Right lobe of liver (tissue), 6 donors: ENCODE measurements at regions not wholly inside any gene's neighbourhood (a gene's known extent, or its start where the extent isn't known, plus 50 kb on each side); places are given as distances from the start of the nearest gene placed in this dataset.
A peak's percentile ranks its signal among the peaks of the same experiment; 100 is the strongest.

Experiments used
- ATAC-seq, 4 donors: fragments of 200-7000 bp; cut with Tn5 transposase; one replicate each; pipeline ENCODE4 v1.9.1; 2020; ENCODE audit warnings: mild to moderate bottlenecking in 4 of 4, moderate library complexity in 4 of 4
- DNase-seq, 3 donors: peaks; one replicate each; pipeline ENCODE4 v3.0.0-alpha.2; 2020
- H3K27ac ChIP-seq, 3 donors: fragments of 200-600 bp; one replicate each; pipeline ENCODE4 v1.8.0; 2022
- H3K27me3 ChIP-seq, 2 donors: fragments of 200-600 bp; one replicate each; pipeline ENCODE4 v1.8.0; 2022
- H3K36me3 ChIP-seq, 4 donors: fragments of 200-600 bp; sonication (generic) in 1 of 4; one replicate each; pipeline versions ENCODE4 v1.5.1 to v1.8.0; 2017 to 2022; ENCODE audit warnings: control low read depth in 1 of 4
- H3K4me1 ChIP-seq, 4 donors: fragments of 200-600 bp; sonication (generic) in 1 of 4; one replicate each; pipeline versions ENCODE4 v1.5.1 to v1.8.0; 2017 to 2022; ENCODE audit warnings: control low read depth in 1 of 4
- H3K4me3 ChIP-seq, 3 donors: fragments of 200-600 bp; one replicate each; pipeline ENCODE4 v1.8.0; 2022
- H3K9me3 ChIP-seq, 4 donors: fragments of 200-600 bp; sonication (generic) in 1 of 4; one replicate each; pipeline versions ENCODE4 v1.5.1 to v1.8.0; 2017 to 2022; ENCODE audit warnings: control low read depth in 1 of 4
- CTCF ChIP-seq, 4 donors: fragments of 200-600 bp in 3 of 4; fragments of 450-650 bp in 1 of 4; IDR thresholded peaks; one replicate each; pipeline versions ENCODE4 v1.5.1 to v1.8.0; 2016 to 2022; ENCODE audit warnings: antibody characterized with exemption in 4 of 4, mild to moderate bottlenecking in 2 of 4
- POLR2A ChIP-seq: fragments of 450-650 bp; IDR thresholded peaks from one replicate; pipeline ENCODE4 v1.6.1; 2017; ENCODE audit warnings: antibody characterized with exemption, mild to moderate bottlenecking
- WGBS: methylation state at CpG from one replicate; pipeline ENCODE4 v1.1.6; 2018; ENCODE audit warnings: low coverage, low lambda C conversion rate; ENCODE audit not compliant: insufficient coverage; ENCODE audit errors: missing lambda C conversion rate; 5-methylcytosine and 5-hydroxymethylcytosine counted together
- intact Hi-C, 2 donors: fragments of 100-400 bp; cut with DNase I; formaldehyde crosslinking; loops; one replicate each; pipeline versions ENCODE4 v1.11.2 to v1.14.1; 2022
- donor health status: DM: no; HTN: yes; CAD: no.
- donor health status: DM: no; HTN: no; CAD: no.
- donor health status: DM: no; HTN: no; CAD: no.
- donor health status: DM: no; HTN: yes; CAD: no.
- donor health status: DM: no; HTN: yes; CAD: no.

- intact Hi-C loops: no loop called here
- no peaks in the 10 kb centered on the region for H3K27me3 ChIP-seq
- H3K4me1 ChIP-seq: no peaks in the 10 kb centered on the region
- WGBS: 42% methylated on average over 1 of the region's 1 CpG
- no peak overlapping the region for H3K27ac ChIP-seq
- ATAC-seq: no peak
- H3K4me3 ChIP-seq: no peak overlapping the region
- TF ChIP-seq CTCF (IDR thresholded peaks at IDR 0.05): no peak
- no peak for TF ChIP-seq POLR2A
- H3K36me3 ChIP-seq: no peaks in the 10 kb centered on the region
- no peak for DNase-seq
- no peaks in the 10 kb centered on the region for H3K9me3 ChIP-seq
These were observed 151.2 kb upstream of the MMADHC start for GRCh38 chr2:149738767-149739166.

- Histone ChIP-seq H3K4me3 (no peak overlapping the region), H3K4me1 (no peaks in the 10 kb centered on the region), H3K9me3 (no peaks in the 10 kb centered on the region), H3K36me3 (no peaks in the 10 kb centered on the region), H3K27me3 (no peaks in the 10 kb centered on the region), H3K27ac (no peak overlapping the region)
- TF ChIP-seq CTCF (IDR thresholded peaks at IDR 0.05): no peak
- TF ChIP-seq POLR2A: no peak
- DNase-seq (no peak), ATAC-seq (no peak)
- intact Hi-C loops: no loop called here
- 92% methylated on average over 2 of the region's 2 CpGs for WGBS
These were observed 150.3 kb upstream of the MMADHC start for GRCh38 chr2:149737896-149738295.

- Histone ChIP-seq H3K4me3 (no peak overlapping the region), H3K27ac (no peak overlapping the region), H3K4me1 (no peaks in the 10 kb centered on the region), H3K9me3 (no peaks in the 10 kb centered on the region), H3K36me3 (no peaks in the 10 kb centered on the region), H3K27me3 (no peaks in the 10 kb centered on the region)
- DNase-seq (no peak), ATAC-seq (no peak)
- intact Hi-C loops: no loop called here
- no peak for TF ChIP-seq CTCF (IDR thresholded peaks at IDR 0.05)
- no peak for TF ChIP-seq POLR2A
- 63% methylated on average over 4 of the region's 4 CpGs for WGBS
These were observed 147.8 kb upstream of the MMADHC start for GRCh38 chr2:149735237-149735958.

- intact Hi-C loops: no loop called here
- DNase-seq: no peak
- Histone ChIP-seq H3K4me1 (no peaks in the 10 kb centered on the region), H3K4me3 (no peak overlapping the region), H3K9me3 (no peaks in the 10 kb centered on the region), H3K27ac (no peak overlapping the region), H3K36me3 (no peaks in the 10 kb centered on the region), H3K27me3 (no peaks in the 10 kb centered on the region)
- peak in 3 of 4 donors; percentile 49 to 71 (median 57) for ATAC-seq
- TF ChIP-seq CTCF (IDR thresholded peaks at IDR 0.05): no peak
- no peak for TF ChIP-seq POLR2A
- 70% methylated on average over 3 of the region's 3 CpGs for WGBS
These were observed 146.5 kb upstream of the MMADHC start for GRCh38 chr2:149733936-149734685.
